SHP77 (cell line): ENCODE measurements at regions not wholly inside any gene's neighbourhood (a gene's known extent, or its start where the extent isn't known, plus 50 kb on each side); places are given as distances from the start of the nearest gene placed in this dataset.
A peak's percentile ranks its signal among the peaks of the same experiment; 100 is the strongest.

Experiments used
- DNase-seq, 2 experiments: peaks; one replicate each; lab custom pipeline; 2025; lab: John Stamatoyannopoulos, UW

- no peak for DNase-seq
Measured at GRCh38 chr7:386385-386784, 96.4 kb downstream of the FOXL3 start.

GRCh38 chr7:387132-388022 is 97.4 kb downstream of the FOXL3 start:
- no peak for DNase-seq

GRCh38 chr7:388023-388960 is 98.3 kb downstream of the FOXL3 start:
- DNase-seq = peak; percentile 84 to 85

GRCh38 chr7:388961-389701 is 99.2 kb downstream of the FOXL3 start:
- no peak for DNase-seq

GRCh38 chr7:389911-390601 is 100.1 kb downstream of the FOXL3 start:
- DNase-seq = no peak

GRCh38 chr7:390761-391410 is 100.9 kb downstream of the FOXL3 start:
- DNase-seq = no peak

- no peak for DNase-seq
Measured at GRCh38 chr7:391411-391951, 101.5 kb downstream of the FOXL3 start.

- DNase-seq = no peak
Measured at GRCh38 chr7:391961-392524, 102.1 kb downstream of the FOXL3 start.

GRCh38 chr7:392822-393221 is 102.9 kb downstream of the FOXL3 start:
- no peak for DNase-seq

- DNase-seq = no peak
Measured at GRCh38 chr7:395643-396042, 105.7 kb downstream of the FOXL3 start.

GRCh38 chr7:398888-399287 is 108.9 kb downstream of the FOXL3 start:
- no peak for DNase-seq

GRCh38 chr7:400901-401485 is 111.0 kb downstream of the FOXL3 start:
- no peak for DNase-seq

GRCh38 chr7:401495-401894 is 111.5 kb downstream of the FOXL3 start:
- no peak for DNase-seq

- DNase-seq = no peak
Measured at GRCh38 chr7:404812-405488, 114.7 kb downstream of the PDGFA start.

GRCh38 chr7:405489-406211 is 114.0 kb downstream of the PDGFA start:
- no peak for DNase-seq

GRCh38 chr7:407721-408539 is 111.7 kb downstream of the PDGFA start:
- DNase-seq = no peak

GRCh38 chr7:408751-409311 is 110.8 kb downstream of the PDGFA start:
- no peak for DNase-seq
